SK-N-SH treated with all-trans-retinoic acid at 6 μM for 48 hours (cell line): ENCODE measurements at regions not wholly inside any gene's neighbourhood (a gene's known extent, or its start where the extent isn't known, plus 50 kb on each side); places are given as distances from the start of the nearest gene placed in this dataset.

Experiments
- ATAC-seq: fragments of 200-7000 bp; cut with Tn5 transposase; 3 replicates; pipeline ENCODE4 v1.9.1; 2020; ENCODE audit warnings: mild to moderate bottlenecking, moderate library complexity
- ARNTL ChIP-seq: fragments of 450-650 bp; formaldehyde crosslinking; IDR thresholded peaks from 2 replicates; pipeline ENCODE4 v1.5.0; 2020; ENCODE audit warnings: low read depth, mild to moderate bottlenecking, moderate library complexity, borderline replicate concordance
- BACH2 ChIP-seq: fragments of 250-450 bp; sonication (Bioruptor Pico); IDR thresholded peaks from 2 replicates; pipeline ENCODE4 v1.9.0; 2021; ENCODE audit warnings: mild to moderate bottlenecking, borderline replicate concordance
- CREB5 ChIP-seq: fragments of 250-450 bp; sonication (Bioruptor Pico); IDR thresholded peaks from 2 replicates; pipeline ENCODE4 v1.5.1; 2020; ENCODE audit warnings: low read depth, mild to moderate bottlenecking, moderate library complexity
- CSDC2 ChIP-seq: fragments of 250-450 bp; sonication (Bioruptor Pico); IDR thresholded peaks from 2 replicates; pipeline ENCODE4 v1.5.0; 2020; ENCODE audit warnings: mild to moderate bottlenecking, moderate library complexity
- ESRRG ChIP-seq: fragments of 250-450 bp; sonication (Bioruptor Pico); IDR thresholded peaks from 2 replicates; pipeline ENCODE4 v1.6.1; 2021; ENCODE audit warnings: mild to moderate bottlenecking
- GLIS3 ChIP-seq: fragments of 250-450 bp; sonication (Bioruptor Pico); IDR thresholded peaks from 2 replicates; pipeline ENCODE4 v1.5.0; 2020; ENCODE audit warnings: mild to moderate bottlenecking, moderate library complexity
- ISL1 ChIP-seq: fragments of 250-450 bp; sonication (Bioruptor Pico); IDR thresholded peaks from 2 replicates; pipeline ENCODE4 v2.1.2; 2022; ENCODE audit warnings: mild to moderate bottlenecking, moderate library complexity
- OSR1 ChIP-seq: fragments of 250-450 bp; sonication (Bioruptor Pico); IDR thresholded peaks from 2 replicates; pipeline ENCODE4 v1.8.0; 2022; ENCODE audit warnings: moderate library complexity, mild to moderate bottlenecking, inconsistent platforms
- RARB ChIP-seq: fragments of 250-450 bp; sonication (Bioruptor Pico); IDR thresholded peaks from 2 replicates; pipeline ENCODE4 v1.8.0; 2021; ENCODE audit warnings: mild to moderate bottlenecking, moderate library complexity
- SNAI2 ChIP-seq: fragments of 250-450 bp; sonication (Bioruptor Pico); IDR thresholded peaks from 2 replicates; pipeline ENCODE4 v1.5.0; 2020; ENCODE audit warnings: mild to moderate bottlenecking, moderate library complexity
- TCF4 ChIP-seq: fragments of 250-450 bp; sonication (Bioruptor Pico); IDR thresholded peaks from 2 replicates; pipeline ENCODE4 v1.8.0; 2021; ENCODE audit warnings: mild to moderate bottlenecking, moderate library complexity, borderline replicate concordance
- TOX ChIP-seq: fragments of 250-450 bp; sonication (Bioruptor Pico); IDR thresholded peaks from 2 replicates; pipeline ENCODE4 v1.8.0; 2021; ENCODE audit warnings: mild to moderate bottlenecking, moderate library complexity, borderline replicate concordance
- ZC3H10 ChIP-seq: fragments of 250-450 bp; sonication (Bioruptor Pico); IDR thresholded peaks from 2 replicates; pipeline ENCODE4 v1.5.1; 2021; ENCODE audit warnings: mild to moderate bottlenecking, moderate library complexity
- ZFP3 ChIP-seq: fragments of 250-450 bp; sonication (Bioruptor Pico); IDR thresholded peaks from 2 replicates; pipeline ENCODE4 v1.5.0; 2020; ENCODE audit warnings: mild to moderate bottlenecking, moderate library complexity
- ZNF565 ChIP-seq: fragments of 450-650 bp; formaldehyde crosslinking; conservative IDR thresholded peaks from 2 replicates; pipeline ENCODE4 v1.5.0; 2020; ENCODE audit warnings: low read depth, mild to moderate bottlenecking, moderate library complexity
- ZNF70 ChIP-seq: fragments of 450-650 bp; formaldehyde crosslinking; IDR thresholded peaks from 2 replicates; pipeline ENCODE4 v1.5.0; 2020; ENCODE audit warnings: mild to moderate bottlenecking, moderate library complexity
- ZNF8 ChIP-seq: fragments of 450-650 bp; formaldehyde crosslinking; IDR thresholded peaks from 2 replicates; pipeline ENCODE4 v1.5.0; 2020; ENCODE audit warnings: mild to moderate bottlenecking, moderate library complexity
- TF ChIP-seq, protein P1 (sequence below): fragments of 250-450 bp; sonication (Bioruptor Pico); IDR thresholded peaks from 2 replicates; pipeline ENCODE4 v1.8.0; 2020; ENCODE audit warnings: mild to moderate bottlenecking, moderate library complexity, borderline replicate concordance
- TF ChIP-seq, protein P2 (sequence below): fragments of 250-450 bp; sonication (Bioruptor Pico); IDR thresholded peaks from 2 replicates; pipeline ENCODE4 v1.5.1; 2021; ENCODE audit warnings: mild to moderate bottlenecking, moderate library complexity
- TF ChIP-seq, protein P3 (sequence below): fragments of 250-450 bp; sonication (Bioruptor Pico); IDR thresholded peaks from 2 replicates; pipeline ENCODE4 v1.5.0; 2020; ENCODE audit warnings: mild to moderate bottlenecking, moderate library complexity

DNA sequence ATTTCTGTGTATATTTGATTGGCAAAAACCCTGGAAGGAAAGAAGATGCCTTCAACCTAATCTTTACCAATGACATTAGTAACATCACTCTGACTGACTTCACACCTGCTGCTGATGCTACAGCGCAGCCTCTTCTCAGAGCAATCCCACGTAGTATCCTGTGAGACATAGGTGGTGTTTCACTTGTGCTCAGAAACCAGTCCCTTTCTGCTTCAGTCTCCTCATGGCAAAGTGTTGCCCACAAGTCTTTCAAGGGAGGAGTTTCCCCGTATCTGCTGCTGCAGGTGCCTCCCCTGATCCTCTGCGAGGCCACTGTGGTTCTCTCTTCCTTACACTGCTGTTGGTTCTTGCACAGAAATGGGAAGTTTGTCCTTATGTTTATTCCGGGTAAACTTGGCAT, 433.2 kb upstream of the TNP1 start (continued):
- TF ChIP-seq, protein P1, sequence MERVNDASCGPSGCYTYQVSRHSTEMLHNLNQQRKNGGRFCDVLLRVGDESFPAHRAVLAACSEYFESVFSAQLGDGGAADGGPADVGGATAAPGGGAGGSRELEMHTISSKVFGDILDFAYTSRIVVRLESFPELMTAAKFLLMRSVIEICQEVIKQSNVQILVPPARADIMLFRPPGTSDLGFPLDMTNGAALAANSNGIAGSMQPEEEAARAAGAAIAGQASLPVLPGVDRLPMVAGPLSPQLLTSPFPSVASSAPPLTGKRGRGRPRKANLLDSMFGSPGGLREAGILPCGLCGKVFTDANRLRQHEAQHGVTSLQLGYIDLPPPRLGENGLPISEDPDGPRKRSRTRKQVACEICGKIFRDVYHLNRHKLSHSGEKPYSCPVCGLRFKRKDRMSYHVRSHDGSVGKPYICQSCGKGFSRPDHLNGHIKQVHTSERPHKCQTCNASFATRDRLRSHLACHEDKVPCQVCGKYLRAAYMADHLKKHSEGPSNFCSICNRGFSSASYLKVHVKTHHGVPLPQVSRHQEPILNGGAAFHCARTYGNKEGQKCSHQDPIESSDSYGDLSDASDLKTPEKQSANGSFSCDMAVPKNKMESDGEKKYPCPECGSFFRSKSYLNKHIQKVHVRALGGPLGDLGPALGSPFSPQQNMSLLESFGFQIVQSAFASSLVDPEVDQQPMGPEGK = no peak
- TF ChIP-seq ISL1 (CRISPR knock-in tag) (no peak), ZFP3 (CRISPR knock-in tag) (no peak), SNAI2 (CRISPR knock-in tag) (no peak)

GRCh38 chr2:217291259-217291658, 431.4 kb upstream of the TNP1 start:
- no peak for ATAC-seq
- TF ChIP-seq CREB5 (CRISPR knock-in tag) = no peak
- no peak for TF ChIP-seq ZC3H10 (CRISPR knock-in tag)
- TF ChIP-seq, protein P1 = no peak
- no peak for TF ChIP-seq RARB
- no peak for TF ChIP-seq BACH2
- TF ChIP-seq ESRRG (CRISPR knock-in tag) = no peak
- TF ChIP-seq TOX (CRISPR knock-in tag) = no peak

DNA sequence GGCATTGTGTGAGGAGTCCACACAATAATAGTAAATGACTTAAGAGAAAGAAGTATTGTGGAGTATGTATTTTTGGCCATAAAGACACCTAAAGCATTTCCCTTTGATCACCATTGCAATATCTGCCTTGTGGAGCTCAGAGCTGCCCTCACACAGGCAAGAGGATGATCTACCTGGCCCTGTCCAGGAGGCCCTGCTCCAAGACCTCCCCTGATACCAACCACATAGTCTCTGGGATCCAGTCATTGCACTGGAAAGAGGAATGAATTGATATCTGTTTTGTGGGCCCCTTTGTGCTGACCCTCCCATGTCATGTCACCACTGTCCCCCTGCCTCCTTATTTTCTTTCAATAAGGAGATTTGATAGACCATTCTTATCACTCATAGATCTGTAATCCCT, 430.6 kb upstream of the TNP1 start:
- TF ChIP-seq ZNF8 (CRISPR knock-in tag) = no peak
- no peak for TF ChIP-seq GLIS3 (CRISPR knock-in tag)
- TF ChIP-seq ARNTL (CRISPR knock-in tag) = no peak
- no peak for TF ChIP-seq ZFP3 (CRISPR knock-in tag)
- TF ChIP-seq RARB = no peak
- no peak for TF ChIP-seq TOX (CRISPR knock-in tag)
- TF ChIP-seq ESRRG (CRISPR knock-in tag) = no peak
- TF ChIP-seq CSDC2 (CRISPR knock-in tag) = no peak
- TF ChIP-seq ZNF565 = no peak
- no peak for TF ChIP-seq CREB5 (CRISPR knock-in tag)
- TF ChIP-seq, protein P1 = no peak
- no peak for TF ChIP-seq OSR1 (CRISPR knock-in tag)
- TF ChIP-seq SNAI2 (CRISPR knock-in tag) = no peak
- TF ChIP-seq, protein P2, sequence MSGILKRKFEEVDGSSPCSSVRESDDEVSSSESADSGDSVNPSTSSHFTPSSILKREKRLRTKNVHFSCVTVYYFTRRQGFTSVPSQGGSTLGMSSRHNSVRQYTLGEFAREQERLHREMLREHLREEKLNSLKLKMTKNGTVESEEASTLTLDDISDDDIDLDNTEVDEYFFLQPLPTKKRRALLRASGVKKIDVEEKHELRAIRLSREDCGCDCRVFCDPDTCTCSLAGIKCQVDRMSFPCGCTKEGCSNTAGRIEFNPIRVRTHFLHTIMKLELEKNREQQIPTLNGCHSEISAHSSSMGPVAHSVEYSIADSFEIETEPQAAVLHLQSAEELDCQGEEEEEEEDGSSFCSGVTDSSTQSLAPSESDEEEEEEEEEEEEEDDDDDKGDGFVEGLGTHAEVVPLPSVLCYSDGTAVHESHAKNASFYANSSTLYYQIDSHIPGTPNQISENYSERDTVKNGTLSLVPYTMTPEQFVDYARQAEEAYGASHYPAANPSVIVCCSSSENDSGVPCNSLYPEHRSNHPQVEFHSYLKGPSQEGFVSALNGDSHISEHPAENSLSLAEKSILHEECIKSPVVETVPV (CRISPR knock-in tag) = no peak
- no peak for TF ChIP-seq ZC3H10 (CRISPR knock-in tag)
- no peak for TF ChIP-seq BACH2
- TF ChIP-seq ZNF70 (CRISPR knock-in tag) = no peak
- no peak for ATAC-seq

DNA sequence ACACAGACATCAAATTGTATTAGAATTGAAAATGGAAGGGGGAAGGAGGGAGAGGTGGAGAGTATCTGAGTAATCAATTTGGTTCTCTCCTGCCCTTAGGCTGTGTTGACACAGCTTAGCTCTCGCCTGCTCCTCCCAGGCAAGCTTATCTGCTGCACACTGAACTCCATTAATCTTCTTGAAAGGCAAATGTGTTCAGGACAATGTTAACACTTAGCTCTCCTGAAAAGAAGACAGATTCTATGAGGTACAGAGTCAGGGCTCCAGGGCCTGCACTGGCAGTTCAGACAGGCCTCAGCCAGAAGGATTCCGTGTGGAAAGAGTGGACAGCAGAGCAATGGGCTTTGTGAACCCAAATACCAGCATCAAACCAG, 430.0 kb upstream of the TNP1 start:
- ATAC-seq = peak; percentile 54; the same call in 1 of the 3 replicates
- TF ChIP-seq TCF4 (CRISPR knock-in tag) (peak; percentile 64; the same call in 1 of the 2 replicates), ISL1 (CRISPR knock-in tag) (peak; percentile 47; the same call in 1 of the 2 replicates), ESRRG (CRISPR knock-in tag) (no peak)
- TF ChIP-seq, protein P3, sequence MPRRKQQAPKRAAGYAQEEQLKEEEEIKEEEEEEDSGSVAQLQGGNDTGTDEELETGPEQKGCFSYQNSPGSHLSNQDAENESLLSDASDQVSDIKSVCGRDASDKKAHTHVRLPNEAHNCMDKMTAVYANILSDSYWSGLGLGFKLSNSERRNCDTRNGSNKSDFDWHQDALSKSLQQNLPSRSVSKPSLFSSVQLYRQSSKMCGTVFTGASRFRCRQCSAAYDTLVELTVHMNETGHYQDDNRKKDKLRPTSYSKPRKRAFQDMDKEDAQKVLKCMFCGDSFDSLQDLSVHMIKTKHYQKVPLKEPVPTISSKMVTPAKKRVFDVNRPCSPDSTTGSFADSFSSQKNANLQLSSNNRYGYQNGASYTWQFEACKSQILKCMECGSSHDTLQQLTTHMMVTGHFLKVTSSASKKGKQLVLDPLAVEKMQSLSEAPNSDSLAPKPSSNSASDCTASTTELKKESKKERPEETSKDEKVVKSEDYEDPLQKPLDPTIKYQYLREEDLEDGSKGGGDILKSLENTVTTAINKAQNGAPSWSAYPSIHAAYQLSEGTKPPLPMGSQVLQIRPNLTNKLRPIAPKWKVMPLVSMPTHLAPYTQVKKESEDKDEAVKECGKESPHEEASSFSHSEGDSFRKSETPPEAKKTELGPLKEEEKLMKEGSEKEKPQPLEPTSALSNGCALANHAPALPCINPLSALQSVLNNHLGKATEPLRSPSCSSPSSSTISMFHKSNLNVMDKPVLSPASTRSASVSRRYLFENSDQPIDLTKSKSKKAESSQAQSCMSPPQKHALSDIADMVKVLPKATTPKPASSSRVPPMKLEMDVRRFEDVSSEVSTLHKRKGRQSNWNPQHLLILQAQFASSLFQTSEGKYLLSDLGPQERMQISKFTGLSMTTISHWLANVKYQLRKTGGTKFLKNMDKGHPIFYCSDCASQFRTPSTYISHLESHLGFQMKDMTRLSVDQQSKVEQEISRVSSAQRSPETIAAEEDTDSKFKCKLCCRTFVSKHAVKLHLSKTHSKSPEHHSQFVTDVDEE = peak; percentile 69; the same call in 1 of the 2 replicates
